ENCODE measurements at regions not wholly inside any gene's neighbourhood (a gene's known extent, or its start where the extent isn't known, plus 50 kb on each side); places are given as distances from the start of the nearest gene placed in this dataset. TPM values are rescaled to one million over a fixed set of nuclear protein-coding genes. Genes with fewer than 3 reads are reported as not detected.
A peak's percentile ranks its signal among the peaks of the same experiment; 100 is the strongest.

DNA sequence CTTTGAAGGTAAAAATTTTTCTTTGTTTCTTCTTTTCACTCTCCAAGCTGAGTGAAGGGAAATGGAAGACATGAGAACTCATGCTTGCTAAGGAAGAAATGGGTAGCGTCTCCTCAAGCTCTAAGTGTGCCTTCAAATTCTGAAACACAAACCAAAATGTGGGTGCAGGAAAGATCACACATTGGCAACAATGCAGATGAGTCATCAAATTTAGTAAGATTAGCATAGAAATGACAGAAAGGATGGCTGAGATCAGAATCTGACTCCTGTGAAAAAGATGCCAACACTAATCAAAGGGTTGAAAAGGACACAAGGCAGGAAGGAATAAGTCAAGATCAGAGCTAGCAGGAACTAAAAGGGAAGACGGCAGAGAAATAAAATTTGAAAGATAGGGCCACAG, 61.1 kb upstream of the ZNF462 start:
- TF ChIP-seq CTCF (IDR thresholded peaks at IDR 0.05), result no peak

More for the DNA sequence above, 61.1 kb upstream of the ZNF462 start:
- Mint-ChIP-seq H3K4me3 (ENCODE audit: unreplicated experiment) (no peak overlapping the region), H3K4me1 (ENCODE audit: unreplicated experiment) (peaks cover 58% of the 10 kb centered on the region), H3K36me3 (ENCODE audit: unreplicated experiment) (no peaks in the 10 kb centered on the region), H3K27ac (ENCODE audit: unreplicated experiment) (peak overlapping the region; percentile 92), H3K27me3 (ENCODE audit: unreplicated experiment) (no peaks in the 10 kb centered on the region), H3K9me3 (ENCODE audit: unreplicated experiment) (no peaks in the 10 kb centered on the region)
- DNase-seq (ENCODE audit: extremely low spot score, unreplicated experiment), result no peak

Small RNA genes lying in the stretch of these regions (microRNA-seq; reads per million reads assigned to microRNA genes)
- gene MIR8081 (ENCODE audit: unreplicated experiment), result not detected

Data from osteocyte (in vitro differentiated cells).